Heart left ventricle (tissue), 13 donors: ENCODE measurements at regions not wholly inside any gene's neighbourhood (a gene's known extent, or its start where the extent isn't known, plus 50 kb on each side); places are given as distances from the start of the nearest gene placed in this dataset.
"Not testable (repeated sequence)": the region's sequence is repeated elsewhere in the genome, so short reads cannot be mapped to it uniquely, and the experiment has no call there.

ENCODE experiments used
- POLR2A ChIP-seq, 2 donors: fragments of 450-650 bp; IDR thresholded peaks; one replicate each; pipeline ENCODE4 v1.6.1; 2017; ENCODE audit warnings: antibody characterized with exemption in 2 of 2, mild to moderate bottlenecking in 2 of 2, moderate library complexity in 2 of 2
- TF ChIP-seq, protein P1 (sequence below), 12 donors: fragments of 200-600 bp; sonication (generic) in 4 of 12; IDR thresholded peaks; one replicate each; pipeline versions ENCODE4 v1.5.0 to v1.8.0; 2018 to 2022; ENCODE audit warnings: antibody characterized with exemption in 12 of 12, mild to moderate bottlenecking in 5 of 12
- donor health status: ischemic (EF 13 %, LVEDD 7.1; RV severe dilation, severe dysfunction).
- donor health status: DM: no; HTN: yes; CAD: no.
- donor health status: DM: no; HTN: no; CAD: no.
- donor health status: ischemic (EF 25% LVEDD 6.9; RV normal size, moderate dysfunction).
- donor health status: ischemic (EF 25% LVEDD 5.7; RV mildly dilated, moderate dysfunction).
- donor health status: ischemic (EF 35%, LVEDD 5.7; RV mildly dilated, moderate dysfunction).
- donor health status: nonischemic (EF 11% LVEDD 7.7; RV severe dilation, severe dysfunction).
- donor health status: DM: yes; HTN: yes; CAD: no.
- donor health status: PGD.
- donor health status: ischemic (EF 29% LVEDD 5.4; RV normal size, mild dysfunction).
- donor health status: nonischemic (EF 23%, LVEDD 6.1; RV moderate dilation, normal function).

GRCh38 chr2:90097617-90098016 is 1406.1 kb downstream of the RPIA start:
- TF ChIP-seq, protein P1, sequence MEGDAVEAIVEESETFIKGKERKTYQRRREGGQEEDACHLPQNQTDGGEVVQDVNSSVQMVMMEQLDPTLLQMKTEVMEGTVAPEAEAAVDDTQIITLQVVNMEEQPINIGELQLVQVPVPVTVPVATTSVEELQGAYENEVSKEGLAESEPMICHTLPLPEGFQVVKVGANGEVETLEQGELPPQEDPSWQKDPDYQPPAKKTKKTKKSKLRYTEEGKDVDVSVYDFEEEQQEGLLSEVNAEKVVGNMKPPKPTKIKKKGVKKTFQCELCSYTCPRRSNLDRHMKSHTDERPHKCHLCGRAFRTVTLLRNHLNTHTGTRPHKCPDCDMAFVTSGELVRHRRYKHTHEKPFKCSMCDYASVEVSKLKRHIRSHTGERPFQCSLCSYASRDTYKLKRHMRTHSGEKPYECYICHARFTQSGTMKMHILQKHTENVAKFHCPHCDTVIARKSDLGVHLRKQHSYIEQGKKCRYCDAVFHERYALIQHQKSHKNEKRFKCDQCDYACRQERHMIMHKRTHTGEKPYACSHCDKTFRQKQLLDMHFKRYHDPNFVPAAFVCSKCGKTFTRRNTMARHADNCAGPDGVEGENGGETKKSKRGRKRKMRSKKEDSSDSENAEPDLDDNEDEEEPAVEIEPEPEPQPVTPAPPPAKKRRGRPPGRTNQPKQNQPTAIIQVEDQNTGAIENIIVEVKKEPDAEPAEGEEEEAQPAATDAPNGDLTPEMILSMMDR (IDR thresholded peaks at IDR 0.05): not testable (repeated sequence)
- not testable (repeated sequence) for TF ChIP-seq POLR2A (IDR thresholded peaks at IDR 0.05)
